GM12878 (cell line): ENCODE measurements at regions not wholly inside any gene's neighbourhood (a gene's known extent, or its start where the extent isn't known, plus 50 kb on each side); places are given as distances from the start of the nearest gene placed in this dataset.

Experiments
- ATAC-seq: fragments of 200-7000 bp; cut with Tn5 transposase; 3 replicates; pipeline ENCODE4 v1.9.1; 2020; ENCODE audit warnings: mild to moderate bottlenecking, moderate library complexity
- BruUV-seq: library from RNA; stranded (reverse); fragments of 400-500 nt; replicated peaks from 2 replicates; lab custom pipeline; 2021; lab: Mats Ljungman, UMichigan
- CTCF ChIA-PET: fragments of 300-600 bp; sonication (Branson Sonifier 250); formaldehyde crosslinking; extraction: SDS; loops from one replicate; lab custom pipeline; 2021; ENCODE audit warnings: inconsistent platforms; lab: Yijun Ruan, JAX
- POLR2A ChIA-PET: fragments of 350-600 bp; formaldehyde crosslinking; extraction: SDS; loops from one replicate; lab custom pipeline; 2021; ENCODE audit warnings: inconsistent platforms; lab: Charles Lee
- RAD21 ChIA-PET: fragments of 300-600 bp; sonication (Branson Sonifier 250); formaldehyde crosslinking; loops from one replicate; lab custom pipeline; 2023; ENCODE audit warnings: antibody characterized with exemption; ENCODE audit not compliant: unreplicated experiment; lab: Charles Lee
- SMC1A ChIA-PET: fragments of 300-600 bp; sonication (Branson Sonifier 250); formaldehyde crosslinking; loops from one replicate; lab custom pipeline; 2023; ENCODE audit not compliant: unreplicated experiment, uncharacterized antibody; lab: Charles Lee
- DNase-seq: peaks from one replicate; pipeline ENCODE4 v3.0.0-alpha.2; 2011; ENCODE audit warnings: low read depth, low spot score
- FAIRE-seq: peaks from 3 replicates; lab custom pipeline; 2011; peaks lifted over from hg19 to GRCh38; lab: Jason Lieb, UNC
- H2AFZ ChIP-seq: 2 replicates; pipeline ENCODE4 v1.6.0; 2011; ENCODE audit warnings: low read depth, low read length, control low read depth; ENCODE audit not compliant: control insufficient read depth
- H3K27ac ChIP-seq: 2 replicates; pipeline ENCODE4 v1.5.1; 2011; ENCODE audit warnings: control low read depth; ENCODE audit not compliant: control insufficient read depth, insufficient read depth
- H3K27me3 ChIP-seq, 2 experiments: replicated peaks in 1 of 2; 2 replicates each; pipeline versions ENCODE4 v1.6.0 to v1.6.1; 2011; ENCODE audit warnings: low read length in 1 of 2; ENCODE audit not compliant: control insufficient read depth in 2 of 2, insufficient read depth in 2 of 2
- H3K36me3 ChIP-seq, 2 experiments: 2 replicates each; pipeline ENCODE4 v1.5.1; 2011; ENCODE audit warnings: low read length in 1 of 2; ENCODE audit not compliant: control insufficient read depth in 2 of 2, insufficient read depth in 2 of 2
- H3K4me1 ChIP-seq: 2 replicates; pipeline ENCODE4 v1.6.1; 2011; ENCODE audit warnings: mild to moderate bottlenecking, low read length, moderate library complexity, mixed read lengths; ENCODE audit not compliant: control insufficient read depth, insufficient read depth
- H3K4me2 ChIP-seq: 2 replicates; pipeline ENCODE4 v1.6.0; 2011; ENCODE audit warnings: control low read depth; ENCODE audit not compliant: control insufficient read depth, insufficient read depth
- H3K4me3 ChIP-seq: fragments of 200-600 bp; sonication (generic); 2 replicates; pipeline ENCODE4 v1.5.1; 2016
- H3K79me2 ChIP-seq: 2 replicates; pipeline ENCODE4 v1.6.0; 2011; ENCODE audit warnings: low read length; ENCODE audit not compliant: control insufficient read depth, insufficient read depth
- H3K9ac ChIP-seq: 2 replicates; pipeline ENCODE4 v1.8.0; 2011; ENCODE audit warnings: low read length, control low read depth, mixed read lengths; ENCODE audit not compliant: control insufficient read depth, insufficient read depth
- H3K9me3 ChIP-seq: replicated peaks from 3 replicates; pipeline ENCODE4 v1.5.1; 2011; ENCODE audit warnings: mild to moderate bottlenecking, low read length; ENCODE audit not compliant: control insufficient read depth, insufficient read depth
- H4K20me1 ChIP-seq: 2 replicates; pipeline ENCODE4 v1.6.0; 2011; ENCODE audit not compliant: control insufficient read depth, insufficient read depth
- BCL3 ChIP-seq: IDR thresholded peaks from 2 replicates; pipeline ENCODE4 v1.6.1; 2011; ENCODE audit warnings: borderline replicate concordance, low read depth, mild to moderate bottlenecking, moderate library complexity, low read length; ENCODE audit not compliant: insufficient read depth, poor library complexity, severe bottlenecking
- BHLHE40 ChIP-seq, 2 experiments: fragments of 450-650 bp in 1 of 2; IDR thresholded peaks; 2 replicates each; pipeline ENCODE4 v1.6.1; 2011 to 2017; ENCODE audit warnings: low read depth in 2 of 2, borderline replicate concordance in 1 of 2, improper control_type of control experiment in 1 of 2, low read length in 1 of 2, mild to moderate bottlenecking in 1 of 2
- EZH2 ChIP-seq: IDR thresholded peaks from 2 replicates; pipeline ENCODE4 v1.6.1; 2012; ENCODE audit warnings: low read depth, mild to moderate bottlenecking, control low read depth, inconsistent platforms, low read length, borderline replicate concordance; ENCODE audit not compliant: control insufficient read depth
- KAT2A ChIP-seq: conservative IDR thresholded peaks from 2 replicates; pipeline ENCODE4 v1.6.1; 2011; ENCODE audit warnings: low read depth, low read length; ENCODE audit not compliant: control insufficient read depth
- NFYB ChIP-seq: IDR thresholded peaks from 2 replicates; pipeline ENCODE4 v1.6.1; 2011; ENCODE audit warnings: low read depth, mild to moderate bottlenecking, low read length, improper control_type of control experiment, moderate library complexity; ENCODE audit not compliant: insufficient read depth
- NKRF ChIP-seq: fragments of 450-650 bp; conservative IDR thresholded peaks from 2 replicates; pipeline ENCODE4 v1.6.1; 2017; ENCODE audit warnings: mild to moderate bottlenecking, moderate library complexity
- RAD21 ChIP-seq: IDR thresholded peaks from 2 replicates; pipeline ENCODE4 v1.6.1; 2011; ENCODE audit warnings: mild to moderate bottlenecking, low read depth, low read length, moderate library complexity; ENCODE audit not compliant: insufficient read depth
- SUPT20H ChIP-seq: IDR thresholded peaks from 2 replicates; pipeline ENCODE4 v1.6.1; 2011; ENCODE audit warnings: low read depth, mild to moderate bottlenecking, low read length, moderate library complexity, borderline replicate concordance; ENCODE audit not compliant: control insufficient read depth
- ZNF207 ChIP-seq: fragments of 450-650 bp; IDR thresholded peaks from 2 replicates; pipeline ENCODE4 v1.6.1; 2014; ENCODE audit warnings: antibody characterized with exemption, mild to moderate bottlenecking, borderline replicate concordance
- ZNF274 ChIP-seq: IDR thresholded peaks from one replicate; pipeline ENCODE4 v1.8.0; 2011; ENCODE audit not compliant: insufficient read length, insufficient read depth
- WGBS: methylation state at CpG from one replicate; pipeline ENCODE4 v1.1.6; 2016; ENCODE audit warnings: low lambda C conversion rate; ENCODE audit not compliant: insufficient replicate concordance, insufficient coverage; ENCODE audit errors: missing lambda C conversion rate; 5-methylcytosine and 5-hydroxymethylcytosine counted together
- in situ Hi-C: fragments of 300-500 bp; cut with MboI; formaldehyde crosslinking; loops from 9 replicates; pipeline ENCODE4 v1.14.3; 2018; ENCODE audit warnings: mixed read lengths
- intact Hi-C: fragments of 100-400 bp; cut with micrococcal nuclease; formaldehyde crosslinking; loops from one replicate; pipeline ENCODE4 v1.14.2; 2022; ENCODE audit not compliant: unreplicated experiment

- TF ChIP-seq BCL3 (no peak), ZNF274 (no peak)
These were observed 87.9 kb upstream of the SLC24A5 start (continued) for GRCh38 chr15:48032911-48033310.

GRCh38 chr15:48038221-48038620 lies 82.6 kb upstream of the SLC24A5 start:
- in situ Hi-C loops: no loop called here
- BruUV-seq: no TSS peak

GRCh38 chr15:48040166-48040817 lies 80.5 kb upstream of the SLC24A5 start:
- ATAC-seq: no peak
- ChIA-PET POLR2A (no interaction called here), CTCF (no interaction called here), SMC1A (no interaction called here), RAD21 (no interaction called here)
- Histone ChIP-seq H3K27me3 (no peaks in the 10 kb centered on the region), H3K27ac (no peak overlapping the region), H3K79me2 (no peaks in the 10 kb centered on the region), H2AFZ (no peak overlapping the region), H4K20me1 (no peaks in the 10 kb centered on the region), H3K9ac (no peak overlapping the region), H3K4me3 (no peak overlapping the region), H3K4me2 (no peak overlapping the region), H3K36me3 (no peaks in the 10 kb centered on the region), H3K9me3 (no peaks in the 10 kb centered on the region), H3K4me1 (no peaks in the 10 kb centered on the region)
- FAIRE-seq: no peak
- no peak for DNase-seq
- 61% methylated on average over 6 of the region's 6 CpGs for WGBS
- intact Hi-C loops: no loop called here
- no TSS peak for BruUV-seq
- in situ Hi-C loops: no loop called here
- TF ChIP-seq EZH2 (no peak), BHLHE40 (IDR thresholded peaks at IDR 0.05; ENCODE audit: borderline replicate concordance in 1 of 2, low read depth in 2 of 2, low read length in 1 of 2) (no peak), NKRF (no peak), KAT2A (no peak), RAD21 (no peak), ZNF207 (no peak)

More at GRCh38 chr15:48038221-48038620, 82.6 kb upstream of the SLC24A5 start:
- ChIA-PET SMC1A (no interaction called here), CTCF (interaction anchor here (1.1 kb wide), 1 partner anchor 21 kb away, joined by 3 read pairs; no protein-coding TSS in a partner anchor), RAD21 (no interaction called here), POLR2A (no interaction called here)
- no peak overlapping the region for H3K4me2 ChIP-seq
- H3K9me3 ChIP-seq: no peaks in the 10 kb centered on the region
- no peaks in the 10 kb centered on the region for H3K36me3 ChIP-seq
- H3K4me3 ChIP-seq: no peak overlapping the region
- no peaks in the 10 kb centered on the region for H4K20me1 ChIP-seq
- H3K79me2 ChIP-seq: no peaks in the 10 kb centered on the region
- FAIRE-seq: no peak
- H3K27me3 ChIP-seq: no peaks in the 10 kb centered on the region
- DNase-seq: no peak
- no peak overlapping the region for H3K9ac ChIP-seq
- H3K27ac ChIP-seq: no peak overlapping the region
- ATAC-seq: no peak
- intact Hi-C loops: no loop called here
- WGBS: 46% methylated on average over 2 of the region's 2 CpGs
- no peaks in the 10 kb centered on the region for H3K4me1 ChIP-seq
- H2AFZ ChIP-seq: no peak overlapping the region
- TF ChIP-seq SUPT20H: no peak
- TF ChIP-seq NFYB: no peak
